ENCODE measurements at regions not wholly inside any gene's neighbourhood (a gene's known extent, or its start where the extent isn't known, plus 50 kb on each side); places are given as distances from the start of the nearest gene placed in this dataset.

DNA sequence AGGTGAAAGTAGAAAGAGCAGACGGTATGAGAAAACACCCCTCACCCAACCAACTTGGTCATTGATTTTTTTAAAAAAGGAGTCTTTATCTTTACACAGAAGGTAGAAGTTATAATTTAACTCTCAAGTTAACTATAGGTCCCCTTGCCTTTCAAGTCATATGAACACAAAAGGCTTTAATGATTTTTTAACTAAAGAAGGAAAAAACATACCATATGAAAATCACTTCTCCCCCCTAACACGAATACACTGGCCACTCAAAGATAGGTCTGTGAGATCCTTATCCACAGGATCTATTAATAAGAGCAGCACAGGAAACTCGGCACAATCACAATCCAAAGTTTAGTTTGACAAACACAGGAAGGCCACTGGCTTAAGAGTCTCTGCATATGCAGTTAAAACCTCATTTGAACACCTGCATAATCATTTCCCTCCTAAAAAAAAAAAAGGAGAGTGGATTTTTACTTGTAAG is 138.0 kb downstream of the ENC1 start:
- TF ChIP-seq, protein P1, sequence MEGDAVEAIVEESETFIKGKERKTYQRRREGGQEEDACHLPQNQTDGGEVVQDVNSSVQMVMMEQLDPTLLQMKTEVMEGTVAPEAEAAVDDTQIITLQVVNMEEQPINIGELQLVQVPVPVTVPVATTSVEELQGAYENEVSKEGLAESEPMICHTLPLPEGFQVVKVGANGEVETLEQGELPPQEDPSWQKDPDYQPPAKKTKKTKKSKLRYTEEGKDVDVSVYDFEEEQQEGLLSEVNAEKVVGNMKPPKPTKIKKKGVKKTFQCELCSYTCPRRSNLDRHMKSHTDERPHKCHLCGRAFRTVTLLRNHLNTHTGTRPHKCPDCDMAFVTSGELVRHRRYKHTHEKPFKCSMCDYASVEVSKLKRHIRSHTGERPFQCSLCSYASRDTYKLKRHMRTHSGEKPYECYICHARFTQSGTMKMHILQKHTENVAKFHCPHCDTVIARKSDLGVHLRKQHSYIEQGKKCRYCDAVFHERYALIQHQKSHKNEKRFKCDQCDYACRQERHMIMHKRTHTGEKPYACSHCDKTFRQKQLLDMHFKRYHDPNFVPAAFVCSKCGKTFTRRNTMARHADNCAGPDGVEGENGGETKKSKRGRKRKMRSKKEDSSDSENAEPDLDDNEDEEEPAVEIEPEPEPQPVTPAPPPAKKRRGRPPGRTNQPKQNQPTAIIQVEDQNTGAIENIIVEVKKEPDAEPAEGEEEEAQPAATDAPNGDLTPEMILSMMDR (IDR thresholded peaks at IDR 0.05), result no peak
- no peak overlapping the region for H3K27ac Mint-ChIP-seq
- no peaks in the 10 kb centered on the region for H3K9me3 Mint-ChIP-seq
- H3K27me3 Mint-ChIP-seq (ENCODE audit: insufficient read depth), result no peaks in the 10 kb centered on the region; the same call in none of the 2 replicates
- peaks cover 9% of the 10 kb centered on the region; the same call in 1 of the 2 replicates for H3K4me1 Mint-ChIP-seq (ENCODE audit: low read depth)
- no peaks in the 10 kb centered on the region for H3K36me3 Mint-ChIP-seq (ENCODE audit: low read depth)
- H3K4me3 Mint-ChIP-seq, result no peak overlapping the region
- no peak for DNase-seq

DNA sequence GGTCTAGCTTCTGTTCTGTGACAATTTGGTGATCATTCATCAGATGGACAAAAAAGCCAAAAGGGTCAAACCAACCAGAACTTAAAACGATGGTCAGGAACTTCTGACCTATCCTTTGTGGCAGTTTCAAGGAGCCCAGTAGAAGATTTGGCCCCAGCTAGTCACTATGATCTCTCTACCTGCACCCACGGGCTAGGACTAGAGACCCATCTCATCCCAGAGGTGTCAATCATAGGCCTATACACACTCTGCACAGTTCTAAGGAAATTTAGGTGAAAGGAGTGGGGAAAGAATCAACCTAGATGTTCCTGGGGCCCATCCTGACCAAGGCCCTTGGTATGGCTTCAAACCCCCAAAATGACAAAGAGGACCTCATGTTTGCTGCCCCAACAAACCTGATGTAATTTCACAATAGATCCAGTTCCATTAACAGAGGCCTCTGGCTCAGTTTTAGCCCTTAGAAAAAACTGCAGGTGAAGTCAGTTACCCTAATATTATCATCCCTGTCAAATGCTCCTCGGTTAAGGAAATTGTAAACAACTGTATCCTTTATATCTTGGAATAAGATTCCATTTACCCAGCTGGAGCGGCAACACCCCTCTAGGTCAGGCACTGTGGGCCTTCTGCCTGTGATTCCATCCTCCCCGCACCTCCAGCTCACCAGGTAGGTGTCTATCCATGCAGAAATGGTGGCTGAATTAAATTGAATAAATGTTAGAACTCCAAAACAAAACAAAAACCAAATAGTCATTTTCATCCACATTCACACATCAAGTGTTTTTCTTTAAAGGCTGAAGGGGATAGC is 138.7 kb downstream of the ENC1 start:
- no peaks in the 10 kb centered on the region; the same call in 1 of the 2 replicates for H3K27me3 Mint-ChIP-seq (ENCODE audit: insufficient read depth)
- no peak overlapping the region for H3K4me3 Mint-ChIP-seq
- no peak overlapping the region for H3K27ac Mint-ChIP-seq
- DNase-seq, result no peak
- no peaks in the 10 kb centered on the region for H3K36me3 Mint-ChIP-seq (ENCODE audit: low read depth)
- H3K9me3 Mint-ChIP-seq, result no peaks in the 10 kb centered on the region
- H3K4me1 Mint-ChIP-seq (ENCODE audit: low read depth), result peaks cover 11% of the 10 kb centered on the region; the same call in 1 of the 2 replicates
- TF ChIP-seq, protein P1 (IDR thresholded peaks at IDR 0.05), result no peak

DNA sequence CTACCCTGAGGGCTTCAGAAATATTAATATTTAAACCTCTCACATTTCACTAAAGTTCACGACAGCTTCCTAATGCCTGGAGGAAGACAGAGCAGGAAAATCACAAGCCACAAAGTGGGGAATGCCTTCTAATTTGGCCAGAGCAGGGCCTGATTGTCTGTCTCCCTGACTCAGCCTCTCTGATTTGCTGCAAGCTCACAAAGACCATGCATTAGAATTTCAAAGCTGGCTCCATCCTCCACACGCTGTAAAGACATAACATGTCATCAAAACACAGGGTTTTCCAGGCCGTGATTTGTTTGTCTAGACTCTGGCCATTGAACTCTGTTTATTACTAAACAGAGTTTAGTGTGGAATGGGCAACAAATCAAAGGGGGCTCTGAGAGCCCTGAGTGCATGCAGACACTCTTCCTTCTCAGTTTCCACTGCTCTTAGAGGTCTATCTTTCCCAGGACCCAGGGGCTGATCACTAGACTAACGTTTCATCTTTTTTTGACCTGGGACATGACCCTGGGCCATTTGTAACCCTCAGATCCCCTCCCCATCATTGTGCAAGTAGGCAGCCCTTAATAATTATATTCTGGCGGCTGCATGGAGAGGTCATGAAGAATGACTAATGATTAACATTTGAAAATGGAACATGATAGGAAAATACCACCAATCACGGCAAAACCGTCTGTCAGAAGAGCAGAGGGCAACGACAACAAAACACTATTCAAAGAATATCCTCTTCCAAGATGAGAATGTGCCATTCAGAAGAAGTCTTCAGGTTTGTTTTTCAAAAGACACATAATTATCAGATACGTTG is 140.2 kb downstream of the ENC1 start:
- Mint-ChIP-seq H3K36me3 (ENCODE audit: low read depth) (no peaks in the 10 kb centered on the region), H3K4me1 (ENCODE audit: low read depth) (peaks cover 11% of the 10 kb centered on the region; the same call in 1 of the 2 replicates), H3K27me3 (ENCODE audit: insufficient read depth) (no peaks in the 10 kb centered on the region; the same call in 1 of the 2 replicates), H3K9me3 (no peaks in the 10 kb centered on the region), H3K4me3 (no peak overlapping the region), H3K27ac (no peak overlapping the region)
- DNase-seq, result no peak
- TF ChIP-seq, protein P1 (IDR thresholded peaks at IDR 0.05), result no peak

DNA sequence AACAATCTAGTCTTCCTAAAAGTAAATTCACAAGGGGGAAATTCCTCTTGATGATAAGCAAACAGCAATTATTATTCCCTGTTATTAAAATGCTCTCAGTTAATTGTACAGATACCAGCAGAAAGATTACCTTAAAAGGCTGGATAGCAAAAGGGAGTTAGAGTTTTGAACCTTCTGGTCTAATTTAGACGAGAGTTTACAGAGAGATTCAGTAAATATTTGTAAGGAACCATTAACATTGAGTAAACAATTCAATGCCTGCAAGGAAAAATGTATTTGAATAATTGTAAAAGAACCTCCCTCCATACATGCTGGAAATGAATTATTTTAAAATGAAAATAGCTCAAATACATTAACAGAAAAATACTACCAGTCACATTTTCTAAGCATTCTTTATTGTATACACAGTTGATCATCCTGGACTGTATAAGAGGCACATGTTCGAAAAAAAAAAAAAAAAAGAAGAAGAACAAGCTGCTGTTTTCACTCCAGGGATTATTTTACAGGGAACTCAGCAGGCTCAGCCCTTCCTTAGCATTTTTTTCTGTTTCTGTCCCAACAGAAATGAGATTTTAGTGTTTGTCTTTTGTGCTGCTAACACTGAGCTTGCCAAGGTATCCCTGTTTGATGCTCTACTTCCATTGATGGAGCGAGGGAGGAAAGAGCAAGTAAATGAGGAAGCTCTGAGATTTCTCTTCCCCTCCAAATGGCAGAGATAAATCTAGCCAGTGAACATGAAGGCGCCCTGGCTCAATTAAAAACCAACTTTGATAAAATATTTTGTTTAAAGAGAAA is 141.1 kb downstream of the ENC1 start:
- peaks cover 11% of the 10 kb centered on the region; the same call in 1 of the 2 replicates for H3K4me1 Mint-ChIP-seq (ENCODE audit: low read depth)
- TF ChIP-seq, protein P1 (IDR thresholded peaks at IDR 0.05), result no peak
- DNase-seq, result no peak
- H3K27me3 Mint-ChIP-seq (ENCODE audit: insufficient read depth), result no peaks in the 10 kb centered on the region; the same call in 1 of the 2 replicates
- H3K4me3 Mint-ChIP-seq, result no peak overlapping the region
- H3K9me3 Mint-ChIP-seq, result no peaks in the 10 kb centered on the region
- no peak overlapping the region for H3K27ac Mint-ChIP-seq
- H3K36me3 Mint-ChIP-seq (ENCODE audit: low read depth), result no peaks in the 10 kb centered on the region

DNA sequence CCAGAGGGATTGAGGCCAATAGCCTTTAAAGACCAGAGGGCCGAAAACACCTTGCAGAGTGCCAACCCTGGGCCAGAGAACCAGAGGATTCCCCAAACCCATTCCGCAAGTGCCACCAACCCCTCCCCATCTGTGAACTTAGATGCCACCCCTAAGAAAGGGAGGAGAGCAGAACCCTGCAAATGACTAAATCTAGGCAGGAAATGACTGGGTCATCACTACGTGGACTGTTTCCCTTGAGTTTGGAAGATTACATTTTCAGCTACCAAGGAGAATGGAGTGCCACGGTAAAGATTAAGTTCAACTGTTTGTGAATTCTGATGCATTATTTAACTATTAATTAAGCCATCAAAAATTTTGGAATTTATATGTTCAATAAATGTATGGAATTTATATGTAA is 142.8 kb downstream of the ENC1 start:
- Mint-ChIP-seq H3K27ac (no peak overlapping the region), H3K36me3 (ENCODE audit: low read depth) (no peaks in the 10 kb centered on the region), H3K27me3 (ENCODE audit: insufficient read depth) (no peaks in the 10 kb centered on the region; the same call in 1 of the 2 replicates), H3K9me3 (no peaks in the 10 kb centered on the region), H3K4me3 (no peak overlapping the region), H3K4me1 (ENCODE audit: low read depth) (peaks cover 26% of the 10 kb centered on the region; the same call in 1 of the 2 replicates)
- DNase-seq, result no peak
- TF ChIP-seq, protein P1 (IDR thresholded peaks at IDR 0.05), result no peak
